ENCODE measurements at regions not wholly inside any gene's neighbourhood (a gene's known extent, or its start where the extent isn't known, plus 50 kb on each side); places are given as distances from the start of the nearest gene placed in this dataset.
"Not testable (repeated sequence)": the region's sequence is repeated elsewhere in the genome, so short reads cannot be mapped to it uniquely, and the experiment has no call there.

GRCh38 chrX:92213786-92214185 lies 434.6 kb downstream of the PCDH11X start (continued):
- no peak for TF ChIP-seq ZNF462 (CRISPR knock-in tag; IDR thresholded peaks at IDR 0.05)
- TF ChIP-seq JUNB (IDR thresholded peaks at IDR 0.05; ENCODE audit: unreplicated experiment) = no peak
- TF ChIP-seq CREB1 (CRISPR knock-in tag; IDR thresholded peaks at IDR 0.05; ENCODE audit: low read depth) = no peak
- TF ChIP-seq ETS1 (IDR thresholded peaks at IDR 0.05) = no peak
- no peak for TF ChIP-seq STAT1 (IDR thresholded peaks at IDR 0.05; ENCODE audit: unreplicated experiment)

- not testable (repeated sequence) for DNase-seq (ENCODE audit: low spot score); H3K4me3 ChIP-seq; H3F3A ChIP-seq (replicated peaks; ENCODE audit: low read depth); H3K4me3 Mint-ChIP-seq; H3K4me1 Mint-ChIP-seq; H3K27ac ChIP-seq (ENCODE audit: low read depth); H3K27me3 ChIP-seq (ENCODE audit: insufficient read depth); ATAC-seq; H3K4me1 ChIP-seq (ENCODE audit: insufficient read depth); H3K27me3 Mint-ChIP-seq (ENCODE audit: insufficient read depth, low read depth, poor library complexity); H3K36me3 ChIP-seq (ENCODE audit: insufficient read depth); H2AFZ ChIP-seq; H4K20me1 ChIP-seq (replicated peaks; ENCODE audit: insufficient read depth); H3K9me2 ChIP-seq (ENCODE audit: insufficient read depth); H3K79me2 ChIP-seq (replicated peaks; ENCODE audit: insufficient read depth); H3K4me2 ChIP-seq; H3K27ac Mint-ChIP-seq
- H3K36me3 Mint-ChIP-seq (ENCODE audit: low read depth) = peaks cover 38% of the 10 kb centered on the region
- peaks cover 38% of the 10 kb centered on the region for H3K9me3 Mint-ChIP-seq
Observed at GRCh38 chrX:92215011-92215410, 435.8 kb downstream of the PCDH11X start.
